ENCODE measurements at regions not wholly inside any gene's neighbourhood (a gene's known extent, or its start where the extent isn't known, plus 50 kb on each side); places are given as distances from the start of the nearest gene placed in this dataset.

DNA sequence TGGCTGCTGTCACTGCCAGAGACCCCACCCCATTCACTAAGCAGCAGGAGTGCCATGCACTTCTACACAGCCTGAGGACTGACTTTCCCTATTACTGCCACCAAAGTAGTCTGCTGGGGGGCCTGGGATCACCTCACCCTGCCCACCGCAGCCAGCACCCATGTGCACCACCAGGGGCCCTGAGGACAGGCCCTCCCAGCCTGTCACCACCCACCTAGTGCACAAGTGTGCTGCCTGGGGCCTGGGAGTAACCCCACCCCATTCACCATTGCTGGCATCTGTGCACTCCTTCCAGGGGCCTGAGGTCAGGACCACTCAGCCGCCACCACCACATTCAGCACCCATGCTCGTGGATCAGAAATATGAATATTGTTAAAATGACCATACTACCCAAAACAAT lies 247.8 kb upstream of the NCKAP5 start:
- no peak for DNase-seq

DNA sequence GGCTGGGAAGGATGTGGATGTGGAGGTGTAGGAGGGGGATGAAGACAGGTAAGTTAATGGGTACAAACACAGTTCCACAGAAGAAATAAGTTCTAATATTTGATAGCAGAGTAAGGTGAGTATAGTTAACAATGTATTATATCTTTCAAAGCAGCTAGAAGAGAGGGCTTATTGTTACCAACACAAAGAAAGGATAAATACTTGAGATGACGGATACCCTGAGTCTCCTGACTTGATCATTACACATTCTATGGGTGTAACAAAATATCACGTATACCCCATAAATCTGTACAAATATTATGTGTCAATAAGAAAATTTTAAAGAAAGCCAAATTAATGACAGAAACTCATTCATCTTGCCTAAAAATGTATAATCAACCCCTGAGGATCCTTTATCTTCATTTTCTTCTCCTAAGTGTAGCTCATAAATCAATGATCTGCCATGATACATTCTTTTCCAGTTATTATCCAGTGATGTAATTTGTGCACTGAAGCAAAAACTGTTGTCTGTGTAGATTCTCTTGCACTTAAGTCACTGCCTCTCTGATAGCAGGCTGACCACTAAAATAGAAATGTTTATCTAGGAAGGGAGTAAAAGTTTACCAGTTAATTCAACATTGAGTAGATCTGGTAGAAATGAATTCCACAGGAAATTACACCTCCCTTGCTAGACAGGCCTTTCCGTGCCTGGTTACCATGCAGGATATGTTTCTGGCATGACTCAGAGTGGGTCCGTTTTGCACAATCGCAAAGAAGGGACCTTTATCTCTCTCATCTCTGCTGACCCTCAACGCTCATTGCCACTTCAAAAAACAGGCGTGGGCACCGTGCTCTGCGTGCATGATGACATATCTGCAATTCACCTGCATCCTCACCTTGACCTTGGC lies 249.7 kb upstream of the NCKAP5 start:
- no peak for DNase-seq

DNA sequence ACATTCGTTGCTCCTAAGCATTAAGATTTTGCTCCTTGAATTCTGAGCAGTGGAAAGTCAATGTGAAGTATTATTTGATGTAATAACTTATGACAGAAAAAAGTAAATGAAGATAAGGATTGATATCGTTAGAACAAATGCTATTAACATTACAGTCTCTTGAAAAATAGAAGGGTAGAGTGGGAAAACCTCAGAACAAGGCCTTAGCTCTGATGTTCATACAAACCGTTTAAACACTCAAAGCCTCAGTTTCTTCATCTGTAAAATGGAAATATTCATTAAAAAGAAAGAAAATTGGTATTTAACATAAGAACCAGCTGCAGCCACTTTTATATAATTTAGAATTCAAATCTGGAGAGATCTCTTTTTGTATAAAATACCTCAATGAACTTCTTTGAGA lies 250.4 kb upstream of the NCKAP5 start:
- no peak for DNase-seq

DNA sequence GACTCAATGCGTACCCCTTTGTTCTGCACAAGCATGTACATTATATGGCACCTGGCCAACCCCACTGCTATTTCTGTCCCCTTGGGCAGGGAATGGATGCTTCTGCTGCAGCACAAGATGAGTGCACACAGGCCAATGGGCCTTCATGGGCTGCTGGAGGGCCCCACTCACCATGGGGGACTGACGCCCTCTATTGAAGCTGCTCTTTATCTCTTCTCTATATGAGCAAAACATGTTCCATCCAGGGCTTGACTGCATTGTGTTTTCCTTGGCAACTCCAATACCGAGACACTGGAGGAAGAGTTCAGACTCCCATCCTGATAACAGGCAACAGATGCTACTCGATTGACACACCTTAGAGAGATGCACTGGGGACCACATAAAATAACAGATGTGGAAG lies 251.6 kb upstream of the NCKAP5 start:
- no peak for DNase-seq

DNA sequence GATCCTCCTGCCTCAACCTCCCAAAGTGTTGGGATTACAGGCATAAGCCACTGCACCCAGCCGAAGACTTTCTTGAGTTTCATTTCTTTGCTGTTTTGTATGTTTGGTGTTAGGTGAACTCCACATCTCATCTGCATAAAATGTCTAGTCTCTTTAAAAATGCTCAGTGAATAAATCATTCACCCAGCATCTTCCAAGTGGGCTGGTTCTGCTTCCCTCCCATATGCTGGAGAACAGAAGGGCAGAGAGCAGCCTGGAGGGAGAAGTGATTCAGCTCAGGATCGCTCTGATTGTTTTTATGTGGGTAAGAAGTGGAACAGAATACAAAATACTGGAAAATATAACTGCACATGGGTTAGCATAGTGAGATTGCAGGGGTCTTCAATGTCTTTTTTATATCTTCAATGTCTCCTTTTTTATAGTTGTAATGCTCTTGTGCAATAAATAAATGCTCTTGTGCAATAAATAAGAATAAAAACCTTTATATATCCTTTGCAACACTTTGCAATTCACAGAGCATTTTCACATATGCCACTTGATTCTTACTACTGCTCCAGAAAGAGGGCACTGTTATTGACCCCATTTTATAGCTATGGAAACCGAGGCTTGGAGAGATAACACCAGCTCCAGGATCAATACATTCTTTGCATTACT lies 253.0 kb upstream of the NCKAP5 start:
- DNase-seq = no peak

DNA sequence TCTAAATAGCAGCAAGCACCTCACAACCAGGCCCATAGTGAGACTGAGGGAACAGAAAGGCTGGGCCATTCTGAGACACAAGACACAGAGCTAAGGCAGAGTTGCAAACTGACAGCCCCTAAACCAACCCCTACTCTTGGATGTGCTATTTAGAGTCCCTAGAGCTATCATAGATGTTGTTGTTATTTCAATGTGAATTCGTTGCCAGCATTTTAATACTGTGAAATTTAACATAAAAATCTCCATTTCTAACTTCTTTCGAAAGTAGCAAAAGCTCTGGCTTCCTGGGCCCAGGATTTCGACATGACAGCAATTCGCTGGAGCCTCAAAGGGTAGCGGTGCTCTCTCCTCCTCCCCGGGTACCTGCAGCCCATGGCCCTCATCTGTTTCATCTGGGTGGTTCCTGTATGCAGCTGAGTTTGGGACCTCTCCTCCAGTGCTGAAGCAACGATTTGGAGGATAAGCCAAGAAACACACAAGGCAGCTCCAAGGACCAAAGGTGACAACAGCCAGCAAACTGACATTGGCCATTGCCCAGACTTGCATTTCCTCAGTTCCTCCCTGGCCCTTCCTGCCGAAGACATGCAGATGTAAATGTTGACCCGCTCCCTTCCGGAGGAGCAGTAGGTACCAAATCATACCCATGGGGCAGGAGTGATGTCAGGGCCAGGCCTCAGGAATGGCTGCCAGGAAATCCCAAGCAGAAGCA lies 254.4 kb upstream of the NCKAP5 start:
- DNase-seq = no peak

DNA sequence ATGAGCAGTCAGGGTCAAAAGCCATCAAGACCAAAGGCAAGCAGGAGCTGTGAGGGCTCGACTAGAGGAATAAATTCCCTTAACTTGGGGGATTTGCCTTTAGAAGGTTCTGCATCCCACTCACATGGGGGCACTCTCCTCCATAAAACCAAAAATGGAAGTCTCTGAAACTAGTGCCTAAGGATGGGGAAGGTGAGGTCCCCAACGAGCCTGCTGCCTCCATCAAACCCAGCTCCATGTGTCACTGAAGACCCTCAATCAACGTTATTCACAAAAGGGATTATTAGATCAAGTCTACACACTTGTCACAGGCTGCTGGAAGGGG lies 254.9 kb upstream of the NCKAP5 start:
- DNase-seq = no peak

DNA sequence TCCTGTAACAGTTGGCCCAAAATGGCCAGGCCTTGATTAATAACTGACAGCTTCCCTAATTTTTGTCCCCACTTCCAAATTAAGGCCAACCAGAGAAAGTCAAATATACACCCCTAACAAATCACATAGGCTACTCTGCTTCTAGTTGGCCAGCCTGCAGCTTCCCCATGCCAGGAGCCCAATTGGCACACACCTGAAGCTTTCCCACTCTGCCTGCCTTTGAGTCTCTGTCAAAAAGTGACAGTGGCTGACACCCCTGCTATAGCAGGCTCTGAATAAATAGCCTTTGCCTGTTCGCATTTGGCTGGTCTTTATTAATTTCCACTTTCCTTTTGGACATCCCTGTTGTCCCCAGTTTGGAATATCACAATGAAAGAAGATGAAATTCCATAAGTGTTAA lies 256.6 kb upstream of the NCKAP5 start:
- no peak for DNase-seq

DNA sequence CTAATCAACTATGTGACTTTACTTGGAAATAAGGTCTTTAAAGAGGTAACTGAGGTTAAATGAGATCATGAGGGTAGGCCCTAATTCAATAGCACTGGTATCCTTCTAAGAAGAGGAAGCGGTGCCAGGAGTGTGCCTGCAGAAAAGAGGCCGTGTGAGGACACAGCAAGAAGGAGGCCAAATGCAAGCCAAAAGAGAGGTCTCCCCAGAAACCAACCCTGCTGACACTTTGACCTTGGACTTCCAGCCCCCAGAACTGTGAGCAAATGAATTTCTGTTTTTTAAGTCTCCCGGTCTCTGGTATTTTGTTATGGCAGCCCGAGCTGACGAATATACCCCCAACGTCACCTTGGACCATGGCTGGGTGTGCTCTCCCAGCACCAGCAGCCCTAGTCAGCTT lies 257.5 kb upstream of the NCKAP5 start:
- DNase-seq = no peak

DNA sequence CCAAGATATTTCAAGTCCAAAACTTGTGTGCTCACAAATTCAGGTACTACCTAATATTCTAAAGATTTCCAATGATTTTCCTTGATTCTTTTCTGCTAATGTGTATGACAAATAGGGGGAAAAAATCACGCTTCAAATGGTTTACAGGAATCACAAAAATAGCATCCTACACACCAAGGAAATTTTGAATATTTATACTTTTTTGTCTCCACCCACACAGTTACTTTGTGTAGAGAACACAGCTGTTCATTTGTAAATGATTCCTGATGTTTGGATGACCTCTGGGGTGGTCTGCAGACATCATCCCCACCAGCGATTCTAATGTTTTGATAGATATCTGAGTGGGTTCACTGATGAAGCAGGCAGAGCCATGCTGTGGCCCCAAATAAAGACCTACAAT lies 260.6 kb upstream of the NCKAP5 start:
- no peak for DNase-seq

DNA sequence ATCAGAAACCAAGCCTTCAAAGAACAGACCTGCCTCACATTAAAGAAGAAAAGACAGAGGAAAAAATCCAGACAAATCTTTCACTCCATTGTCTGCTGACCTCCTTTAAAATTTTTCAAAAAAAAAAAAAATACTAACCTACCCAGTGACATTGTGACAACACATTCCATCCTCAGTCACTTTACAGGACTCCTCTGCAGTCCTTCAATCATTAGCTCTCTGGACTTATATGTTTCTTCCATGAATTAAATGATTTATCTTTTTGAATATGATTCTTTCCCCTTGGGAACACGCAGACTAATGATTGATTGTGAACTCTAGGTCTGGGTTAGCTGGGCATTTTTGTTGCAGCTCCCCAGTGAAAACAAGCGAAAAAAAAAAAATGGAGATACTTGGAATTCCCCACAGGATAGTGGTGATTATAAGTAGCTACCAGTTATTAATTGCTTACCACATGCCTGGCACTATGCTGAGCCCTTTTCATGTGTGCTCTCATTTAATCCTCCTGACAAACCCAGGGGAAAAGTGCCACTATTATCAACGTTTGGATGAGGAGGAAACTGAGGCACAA lies 261.3 kb upstream of the NCKAP5 start:
- DNase-seq = no peak

DNA sequence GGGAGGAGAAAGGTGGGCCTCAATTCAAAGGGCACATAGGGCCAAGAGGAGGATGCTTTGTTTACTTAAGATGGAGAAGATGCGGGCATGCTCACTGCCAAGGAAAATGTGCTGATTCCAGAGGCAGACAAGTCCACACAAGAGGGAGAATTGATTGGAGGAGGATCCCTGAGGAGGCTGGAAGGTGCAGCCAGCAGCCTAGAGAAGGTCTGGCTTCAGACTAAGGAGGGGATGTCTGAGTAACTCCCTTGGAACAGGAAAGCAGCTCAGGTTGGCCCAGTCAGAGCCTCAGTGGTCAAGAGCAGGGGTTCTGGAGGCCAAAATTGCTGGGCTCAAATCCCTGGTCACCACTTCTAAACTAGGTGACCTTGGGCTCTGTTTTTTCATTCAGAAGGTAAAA lies 265.5 kb upstream of the NCKAP5 start:
- DNase-seq = no peak

DNA sequence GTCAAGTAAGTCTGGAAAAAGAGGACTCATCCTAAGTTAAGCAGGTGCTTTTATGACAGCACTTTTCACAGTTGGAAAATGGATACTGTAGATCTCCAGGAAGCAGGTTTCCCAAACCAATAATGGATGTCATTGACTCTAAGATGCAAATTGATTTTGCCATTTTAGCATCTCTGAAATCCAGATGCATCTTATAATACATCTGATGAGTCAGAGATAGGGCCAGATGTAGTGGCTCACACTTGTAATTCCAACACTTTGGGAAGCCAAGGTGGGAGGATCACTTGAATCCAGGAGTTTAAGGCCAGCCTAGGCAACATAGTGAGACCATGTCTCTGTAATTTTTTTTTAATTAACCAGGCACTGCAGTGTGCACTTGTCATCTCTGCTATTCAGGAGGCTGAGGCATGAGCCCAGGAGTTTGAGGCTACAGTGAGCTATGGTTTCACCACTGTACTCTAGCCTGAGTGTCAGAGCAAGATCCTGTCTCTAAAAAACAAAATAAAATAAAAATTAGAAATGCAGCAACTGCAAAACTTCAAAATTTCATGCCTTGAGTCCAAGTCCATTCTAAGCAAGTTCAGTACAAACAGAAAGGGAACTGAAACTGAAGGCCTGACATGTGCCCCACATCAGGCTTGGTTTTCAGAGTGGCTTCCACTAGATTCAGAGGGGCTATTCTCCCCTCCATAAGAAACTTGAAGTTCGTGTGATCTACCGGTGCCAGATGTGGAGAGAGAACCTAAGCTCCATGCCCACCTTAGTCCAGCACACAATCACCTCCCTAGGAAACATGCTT lies 267.8 kb upstream of the NCKAP5 start:
- no peak for DNase-seq

DNA sequence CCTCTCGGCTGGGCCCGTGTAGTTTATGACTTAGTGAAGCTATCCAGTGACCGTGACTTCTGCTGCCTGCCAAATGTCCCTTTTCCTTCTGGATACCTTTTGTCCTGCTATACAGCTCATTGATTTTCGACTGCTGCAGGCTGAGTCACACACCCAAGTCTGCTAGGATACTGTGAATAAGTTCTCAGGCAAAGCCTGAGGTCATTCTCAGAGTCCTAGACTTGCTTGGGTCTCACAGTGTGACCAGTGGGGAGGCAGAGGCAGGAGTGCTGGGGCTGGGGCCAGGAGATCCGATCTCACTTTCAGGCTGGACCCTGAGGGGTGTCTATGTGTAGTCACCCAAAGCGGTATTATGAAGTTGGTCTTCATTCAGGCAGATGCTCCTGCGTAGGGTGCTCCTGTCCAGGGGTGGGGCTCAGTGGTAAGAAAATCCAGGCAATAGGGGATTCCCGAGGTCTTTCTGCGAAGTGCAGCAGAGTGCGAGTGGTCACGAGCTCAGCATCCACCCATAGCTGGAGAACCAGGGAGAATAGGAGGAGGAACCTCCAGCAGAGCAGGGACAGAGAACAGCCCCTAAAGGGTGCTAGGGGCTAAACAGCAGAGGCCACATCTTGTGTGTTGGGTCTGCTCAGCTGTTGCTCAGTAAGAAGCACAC lies 268.6 kb upstream of the NCKAP5 start:
- no peak for DNase-seq

DNA sequence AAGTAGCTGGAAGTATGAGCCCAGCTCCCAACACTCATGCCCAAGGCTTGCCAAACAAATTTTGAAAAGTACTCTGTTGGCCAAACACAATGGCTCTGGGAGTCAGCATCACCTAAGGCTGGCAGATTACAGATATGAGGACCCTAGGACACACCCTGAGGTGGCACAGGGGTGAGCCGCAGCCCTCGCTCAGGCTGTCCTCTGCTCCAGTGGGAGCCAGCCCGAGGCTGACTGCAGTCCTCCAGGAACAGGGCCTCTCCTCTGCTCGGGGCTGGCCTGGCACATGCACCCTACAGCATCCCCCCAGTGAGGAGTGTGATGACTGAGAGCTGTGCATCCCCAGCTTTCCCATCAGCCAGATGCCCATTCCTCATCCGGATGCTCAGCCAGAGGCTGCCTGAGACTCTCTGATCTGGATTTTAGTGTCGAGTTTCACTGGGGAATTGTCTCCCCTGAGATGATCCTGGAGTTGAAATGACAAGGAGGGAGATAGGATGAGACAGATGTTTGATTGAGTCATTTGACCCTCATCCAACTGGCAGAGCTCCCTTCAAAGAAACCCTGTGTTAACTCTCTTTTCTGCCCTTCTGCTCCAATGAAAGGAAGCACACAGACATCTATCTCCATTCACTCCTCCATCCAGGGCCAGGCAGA lies 269.3 kb upstream of the NCKAP5 start:
- DNase-seq = no peak

DNA sequence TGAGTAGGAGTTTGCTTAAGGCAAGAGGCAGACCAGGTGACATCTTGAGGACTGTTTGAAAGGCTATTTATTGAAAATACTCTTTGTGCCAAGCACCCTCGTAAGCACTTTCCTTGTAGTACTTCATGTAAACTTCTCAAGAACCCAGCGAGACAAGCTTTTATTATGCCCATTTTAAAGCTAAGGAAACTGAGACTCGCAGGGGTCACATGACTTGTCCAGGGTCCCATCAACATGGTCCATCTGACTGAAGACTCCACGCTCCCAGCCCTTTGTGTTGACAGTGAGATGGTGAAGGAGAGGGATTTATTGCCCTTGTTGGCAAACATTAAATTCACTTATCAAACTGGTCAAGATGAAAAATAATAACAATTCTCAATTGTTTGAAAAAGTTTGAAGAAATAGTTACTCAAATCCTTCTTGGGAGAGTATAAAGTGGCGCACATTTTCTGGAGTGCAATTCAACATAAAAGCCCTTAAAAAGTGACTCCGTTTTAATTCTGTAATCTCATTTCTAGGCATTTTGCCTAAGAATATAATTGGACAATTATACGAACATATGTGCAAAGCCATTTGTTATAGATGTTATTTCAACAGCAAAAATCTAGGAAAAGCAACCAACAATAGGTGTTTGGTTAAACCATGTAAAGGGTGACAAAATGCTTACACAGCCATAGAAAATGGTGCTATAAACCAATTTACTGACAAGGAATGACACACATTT lies 270.5 kb upstream of the NCKAP5 start:
- no peak for DNase-seq

DNA sequence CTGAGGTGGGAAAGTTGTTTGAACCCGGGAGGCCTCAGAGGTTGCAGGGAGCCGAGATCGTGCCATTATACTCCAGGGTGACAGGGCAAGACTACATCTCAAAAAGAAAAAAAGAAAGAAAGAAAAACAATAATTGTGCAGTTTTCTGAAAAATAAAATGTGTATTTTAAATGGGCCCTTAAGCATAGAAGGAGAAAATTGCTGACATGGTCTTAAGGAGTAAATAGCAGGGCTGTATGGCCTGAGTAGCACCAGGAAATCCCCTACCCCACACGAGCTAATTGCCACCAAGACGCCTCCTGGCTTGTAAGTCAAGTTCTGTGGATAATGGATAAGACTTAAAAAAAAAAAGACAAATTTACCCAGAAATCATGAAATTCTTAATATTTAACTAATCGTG lies 271.4 kb upstream of the NCKAP5 start:
- no peak for DNase-seq

DNA sequence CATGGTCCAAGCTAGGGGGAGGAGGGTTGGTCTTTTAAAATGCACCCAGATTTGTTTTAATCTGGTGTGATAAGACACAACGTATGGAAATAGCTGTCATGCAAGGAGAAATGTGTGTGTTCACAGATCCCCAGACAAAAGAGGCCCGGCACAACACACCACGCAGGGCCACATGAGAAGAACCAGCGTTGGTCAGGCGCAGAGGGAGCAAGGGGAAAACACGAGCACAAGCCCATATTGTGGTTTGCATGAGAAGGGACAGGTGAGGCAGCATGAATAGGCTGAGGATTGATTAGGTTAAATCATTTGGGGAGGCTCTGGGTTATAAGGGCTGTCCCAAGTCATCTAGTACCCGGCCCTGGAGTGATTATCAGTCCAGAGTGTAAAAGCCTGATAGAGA lies 272.5 kb upstream of the NCKAP5 start:
- DNase-seq = no peak

DNA sequence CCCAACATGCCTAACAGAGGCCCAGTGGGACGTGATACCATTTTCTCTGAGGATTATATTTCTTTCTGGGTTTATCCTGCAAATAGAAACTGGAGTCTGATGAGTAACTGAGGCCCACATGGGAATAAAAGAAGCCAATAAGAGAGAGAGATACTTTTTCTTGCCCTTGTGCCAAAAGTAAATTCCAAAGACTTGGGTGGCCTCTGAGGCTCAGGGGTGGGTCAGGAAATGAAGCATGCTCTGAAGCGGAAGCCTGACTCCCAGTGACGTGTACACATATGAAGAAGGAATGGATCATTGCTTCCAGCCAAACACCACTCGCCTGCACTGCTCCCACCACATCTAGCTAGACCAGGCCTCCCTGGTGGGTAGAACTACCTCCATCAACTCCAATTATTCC lies 273.6 kb upstream of the NCKAP5 start:
- no peak for DNase-seq

DNA sequence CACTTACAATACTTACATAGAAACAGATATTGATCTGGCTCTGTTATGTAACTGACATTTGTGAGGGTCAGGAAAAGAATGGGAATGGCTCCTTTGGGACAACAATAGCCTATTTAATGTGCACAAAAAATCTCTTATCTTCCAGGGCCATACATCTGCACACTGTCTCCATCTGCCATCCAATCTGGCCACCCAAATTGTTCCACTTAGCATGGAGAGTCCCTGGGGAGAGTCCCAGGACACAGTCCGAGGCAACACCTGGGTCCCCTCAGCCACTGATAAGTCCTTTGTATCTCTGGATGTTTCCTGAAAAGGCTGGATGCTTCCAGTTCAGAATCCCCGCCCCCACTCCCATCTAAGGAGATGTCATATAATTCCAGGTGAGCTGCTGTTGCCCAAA lies 274.2 kb upstream of the NCKAP5 start:
- no peak for DNase-seq

DNA sequence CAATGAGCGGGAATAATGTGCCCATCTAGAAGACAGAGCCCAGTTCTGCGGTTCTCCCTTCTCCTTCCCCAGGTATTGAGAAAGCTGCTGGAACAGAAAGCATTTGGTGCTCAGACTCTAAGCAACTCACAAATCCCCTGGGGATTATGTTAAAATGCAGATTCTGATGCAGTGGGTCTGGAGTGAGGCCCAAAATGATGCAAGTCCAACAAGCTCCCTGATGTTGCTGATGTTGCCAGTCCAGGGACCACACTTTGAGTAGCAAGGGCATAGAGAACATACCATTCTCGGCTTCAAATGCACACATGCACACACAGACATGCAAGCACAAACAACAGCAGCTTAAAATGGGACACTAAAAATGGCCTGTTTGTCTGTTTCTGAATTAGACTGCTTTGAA lies 274.8 kb upstream of the NCKAP5 start:
- no peak for DNase-seq

All from CD4-positive, alpha-beta T cell treated with Interleukin-21 for 1 hour (primary cell).